Bronchial epithelial cell (primary cell): ENCODE measurements at regions not wholly inside any gene's neighbourhood (a gene's known extent, or its start where the extent isn't known, plus 50 kb on each side); places are given as distances from the start of the nearest gene placed in this dataset.

ENCODE experiments used
- DNase-seq: peaks from one replicate; pipeline ENCODE4 v3.0.0-alpha.2; 2010; ENCODE audit warnings: low read depth
- FAIRE-seq: peaks from 2 replicates; lab custom pipeline; 2011; peaks lifted over from hg19 to GRCh38; lab: Jason Lieb, UNC
- H3K27me3 ChIP-seq: 2 replicates; pipeline ENCODE4 v1.5.1; 2011; ENCODE audit warnings: low read length; ENCODE audit not compliant: control insufficient read depth, insufficient read depth
- H3K36me3 ChIP-seq: 2 replicates; pipeline ENCODE4 v1.5.1; 2011; ENCODE audit warnings: low read length; ENCODE audit not compliant: control insufficient read depth, insufficient read depth
- H3K4me3 ChIP-seq: 2 replicates; pipeline ENCODE4 v1.5.1; 2011; ENCODE audit warnings: mild to moderate bottlenecking, low read depth, low read length, control low read depth
- TF ChIP-seq, protein P1 (sequence below): IDR thresholded peaks from 2 replicates; pipeline ENCODE4 v1.5.1; 2011; ENCODE audit warnings: mild to moderate bottlenecking, moderate library complexity, low read length, control low read depth, inconsistent platforms; ENCODE audit not compliant: insufficient read depth, severe bottlenecking

DNA sequence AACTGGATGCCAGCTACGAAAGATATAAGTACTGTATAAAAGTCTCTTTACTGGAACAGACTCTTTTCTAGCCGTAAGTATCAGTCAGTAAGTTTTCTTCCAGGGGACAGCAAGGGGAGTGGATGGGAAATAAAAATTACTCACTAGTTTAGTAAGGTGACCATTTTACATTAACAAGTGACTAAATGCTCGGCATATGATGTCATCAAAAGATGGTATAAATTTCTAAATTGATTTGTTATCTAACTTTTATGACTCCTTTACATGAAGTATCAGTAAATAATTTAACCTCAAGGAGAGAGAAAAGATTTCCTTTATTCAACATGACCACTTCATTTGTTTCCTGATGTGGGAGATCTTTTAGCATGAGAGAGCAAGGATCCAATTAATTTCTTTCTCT is 859.0 kb upstream of the LRRTM1 start:
- Histone ChIP-seq H3K27me3 (no peaks in the 10 kb centered on the region), H3K4me3 (no peak overlapping the region), H3K36me3 (no peaks in the 10 kb centered on the region)
- no peak for FAIRE-seq
- DNase-seq, result no peak
- TF ChIP-seq, protein P1, sequence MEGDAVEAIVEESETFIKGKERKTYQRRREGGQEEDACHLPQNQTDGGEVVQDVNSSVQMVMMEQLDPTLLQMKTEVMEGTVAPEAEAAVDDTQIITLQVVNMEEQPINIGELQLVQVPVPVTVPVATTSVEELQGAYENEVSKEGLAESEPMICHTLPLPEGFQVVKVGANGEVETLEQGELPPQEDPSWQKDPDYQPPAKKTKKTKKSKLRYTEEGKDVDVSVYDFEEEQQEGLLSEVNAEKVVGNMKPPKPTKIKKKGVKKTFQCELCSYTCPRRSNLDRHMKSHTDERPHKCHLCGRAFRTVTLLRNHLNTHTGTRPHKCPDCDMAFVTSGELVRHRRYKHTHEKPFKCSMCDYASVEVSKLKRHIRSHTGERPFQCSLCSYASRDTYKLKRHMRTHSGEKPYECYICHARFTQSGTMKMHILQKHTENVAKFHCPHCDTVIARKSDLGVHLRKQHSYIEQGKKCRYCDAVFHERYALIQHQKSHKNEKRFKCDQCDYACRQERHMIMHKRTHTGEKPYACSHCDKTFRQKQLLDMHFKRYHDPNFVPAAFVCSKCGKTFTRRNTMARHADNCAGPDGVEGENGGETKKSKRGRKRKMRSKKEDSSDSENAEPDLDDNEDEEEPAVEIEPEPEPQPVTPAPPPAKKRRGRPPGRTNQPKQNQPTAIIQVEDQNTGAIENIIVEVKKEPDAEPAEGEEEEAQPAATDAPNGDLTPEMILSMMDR, result no peak

DNA sequence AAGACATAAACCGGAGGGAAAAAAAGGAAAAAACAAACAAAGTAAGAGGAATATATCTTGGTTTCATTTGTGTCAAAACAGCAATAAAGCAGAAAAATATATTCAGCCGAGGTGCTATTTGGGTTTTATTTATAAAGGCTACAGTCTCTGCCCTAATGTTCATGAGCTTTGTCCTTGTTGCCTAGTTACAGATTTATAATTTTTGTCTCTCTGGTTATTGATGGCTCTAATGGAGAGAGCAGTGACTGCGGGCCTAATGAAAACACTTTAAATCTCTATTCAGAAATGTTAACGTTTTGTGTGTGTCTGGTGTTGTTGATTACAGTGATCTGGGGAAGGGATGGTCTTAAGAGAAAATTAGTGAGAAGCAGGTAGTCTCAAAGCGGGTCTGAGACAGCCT is 854.0 kb upstream of the LRRTM1 start:
- H3K36me3 ChIP-seq, result no peaks in the 10 kb centered on the region
- FAIRE-seq, result no peak
- TF ChIP-seq, protein P1, result no peak
- H3K4me3 ChIP-seq, result no peak overlapping the region
- no peak for DNase-seq
- H3K27me3 ChIP-seq, result no peaks in the 10 kb centered on the region

GRCh38 chr2:81148323-81148722 is 843.8 kb upstream of the LRRTM1 start:
- Histone ChIP-seq H3K36me3 (no peaks in the 10 kb centered on the region), H3K4me3 (no peak overlapping the region), H3K27me3 (no peaks in the 10 kb centered on the region)
- TF ChIP-seq, protein P1, result no peak
- DNase-seq (no peak), FAIRE-seq (no peak)

- no peak for FAIRE-seq
- no peak overlapping the region for H3K4me3 ChIP-seq
- TF ChIP-seq, protein P1, result no peak
- H3K27me3 ChIP-seq, result no peaks in the 10 kb centered on the region
- no peak for DNase-seq
- no peaks in the 10 kb centered on the region for H3K36me3 ChIP-seq
Measured at GRCh38 chr2:81136296-81136695, 831.7 kb upstream of the LRRTM1 start.

DNA sequence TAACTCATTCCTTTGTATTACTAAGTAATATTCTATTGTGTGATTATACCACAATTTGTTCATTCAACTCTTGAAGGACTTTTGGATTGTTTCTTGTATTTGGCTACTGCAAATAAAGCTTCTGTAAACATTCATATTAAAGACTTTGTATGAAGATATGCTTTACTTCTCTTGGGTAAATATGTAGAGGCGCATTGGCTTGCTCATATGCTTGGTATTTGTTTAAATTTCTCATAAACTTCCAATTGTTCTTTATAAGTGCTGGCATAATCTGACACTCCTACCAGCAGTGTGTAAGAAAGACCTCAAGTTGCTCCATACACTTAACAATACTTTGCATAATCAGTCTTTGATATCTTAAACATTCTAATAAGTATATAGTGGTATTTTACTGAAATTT is 792.8 kb upstream of the LRRTM1 start:
- Histone ChIP-seq H3K4me3 (no peak overlapping the region), H3K36me3 (no peaks in the 10 kb centered on the region), H3K27me3 (no peaks in the 10 kb centered on the region)
- FAIRE-seq, result no peak
- DNase-seq, result no peak
- TF ChIP-seq, protein P1, result no peak

GRCh38 chr2:81093031-81093430 is 788.5 kb upstream of the LRRTM1 start:
- Histone ChIP-seq H3K27me3 (no peaks in the 10 kb centered on the region), H3K4me3 (no peak overlapping the region), H3K36me3 (no peaks in the 10 kb centered on the region)
- FAIRE-seq (no peak), DNase-seq (no peak)
- TF ChIP-seq, protein P1, result no peak
